HCT116 (cell line): ENCODE measurements at regions not wholly inside any gene's neighbourhood (a gene's known extent, or its start where the extent isn't known, plus 50 kb on each side); places are given as distances from the start of the nearest gene placed in this dataset.

Experiments used
- ATAC-seq: fragments of 200-7000 bp; cut with Tn5 transposase; 2 replicates; pipeline ENCODE4 v1.9.1; 2020; ENCODE audit warnings: mild to moderate bottlenecking, moderate library complexity
- BruUV-seq: library from RNA; stranded (reverse); fragments of 400-500 nt; replicated peaks from 2 replicates; lab custom pipeline; 2021; lab: Mats Ljungman, UMichigan
- CTCF ChIA-PET: fragments of 300-600 bp; sonication (Branson Sonifier 250); formaldehyde crosslinking; loops from one replicate; lab custom pipeline; 2021; ENCODE audit warnings: antibody characterized with exemption; lab: Charles Lee
- POLR2A ChIA-PET: fragments of 300-600, 350-600 bp; sonication (Branson Sonifier 250); formaldehyde crosslinking; loops from one replicate; lab custom pipeline; 2021; ENCODE audit warnings: antibody characterized with exemption; lab: Charles Lee
- RAD21 ChIA-PET, 2 experiments: fragments of 300-600 bp; sonication (Branson Sonifier 250); formaldehyde crosslinking; loops; one replicate each; lab custom pipeline; 2023; ENCODE audit warnings: low total read pairs in 2 of 2; ENCODE audit not compliant: uncharacterized antibody in 2 of 2, unreplicated experiment in 2 of 2, low non-redundant PET in 1 of 2; lab: Charles Lee
- DNase-seq: peaks from one replicate; pipeline ENCODE4 v3.0.0-alpha.2; 2010; ENCODE audit warnings: low read depth, low spot score
- H2AFZ ChIP-seq: fragments of 200-600 bp; shearing (Covaris generic), sonication (generic); 2 replicates; pipeline ENCODE4 v1.6.1; 2017; ENCODE audit warnings: low read depth, mixed run types, mixed read lengths, antibody characterized with exemption, low read length; ENCODE audit not compliant: poor library complexity, severe bottlenecking
- H3K27ac ChIP-seq: 2 replicates; pipeline ENCODE4 v1.5.1; 2012; ENCODE audit warnings: low read depth, low read length
- H3K27me3 ChIP-seq: fragments of 200-600 bp; sonication (generic); 2 replicates; pipeline ENCODE4 v1.6.1; 2016; ENCODE audit warnings: mixed run types, low read length, mixed read lengths; ENCODE audit not compliant: insufficient read depth
- H3K36me3 ChIP-seq, 2 experiments: fragments of 200-500 bp in 1 of 2; fragments of 200-600 bp in 1 of 2; sonication (Bioruptor generic) in 1 of 2; sonication (generic) in 1 of 2; 2 replicates each; pipeline versions ENCODE4 v1.5.1 to v1.6.1; 2014 to 2016; ENCODE audit warnings: low read length in 2 of 2, inconsistent platforms in 1 of 2, mixed read lengths in 1 of 2, mixed run types in 1 of 2; ENCODE audit not compliant: insufficient read depth in 2 of 2, control insufficient read depth in 1 of 2
- H3K4me1 ChIP-seq, 2 experiments: fragments of 200-600 bp in 1 of 2; sonication (generic) in 1 of 2; 2 replicates each; pipeline versions ENCODE4 v1.5.1 to v1.6.1; 2012 to 2017; ENCODE audit warnings: low read length in 2 of 2, inconsistent platforms in 1 of 2, mild to moderate bottlenecking in 1 of 2, mixed read lengths in 1 of 2, mixed run types in 1 of 2, moderate library complexity in 1 of 2; ENCODE audit not compliant: insufficient read depth in 2 of 2, control insufficient read depth in 1 of 2
- H3K4me2 ChIP-seq: fragments of 200-600 bp; sonication (generic); 2 replicates; pipeline ENCODE4 v1.6.1; 2017; ENCODE audit warnings: mixed run types, low read length, mixed read lengths
- H3K4me3 ChIP-seq, 2 experiments: fragments of 200-600 bp in 1 of 2; sonication (generic) in 1 of 2; replicated peaks in 1 of 2; 2 replicates each; pipeline ENCODE4 v1.5.1; 2011 to 2016; ENCODE audit warnings: low read length in 2 of 2, control low read depth in 1 of 2, low read depth in 1 of 2, mild to moderate bottlenecking in 1 of 2, mixed read lengths in 1 of 2, mixed run types in 1 of 2
- H3K79me2 ChIP-seq: fragments of 200-600 bp; sonication (generic); 2 replicates; pipeline ENCODE4 v1.6.1; 2017; ENCODE audit warnings: mild to moderate bottlenecking, mixed run types, low read length, moderate library complexity, mixed read lengths; ENCODE audit not compliant: insufficient read depth
- H3K9ac ChIP-seq: fragments of 200-600 bp; sonication (generic); 2 replicates; pipeline ENCODE4 v1.6.1; 2016; ENCODE audit warnings: low read length, mixed read lengths
- H3K9me2 ChIP-seq: fragments of 200-600 bp; sonication (generic), shearing (Covaris generic); 2 replicates; pipeline ENCODE4 v1.6.1; 2017; ENCODE audit warnings: mixed run types, mild to moderate bottlenecking, moderate library complexity; ENCODE audit not compliant: insufficient read depth
- H3K9me3 ChIP-seq, 2 experiments: fragments of 200-500 bp in 1 of 2; fragments of 200-600 bp in 1 of 2; sonication (Bioruptor generic) in 1 of 2; sonication (generic) in 1 of 2; 2 replicates each; pipeline ENCODE4 v1.6.1; 2014 to 2017; ENCODE audit warnings: low read length in 2 of 2, mixed read lengths in 2 of 2, inconsistent platforms in 1 of 2, low read depth in 1 of 2, mild to moderate bottlenecking in 1 of 2, mixed run types in 1 of 2, moderate library complexity in 1 of 2; ENCODE audit not compliant: control insufficient read depth in 1 of 2, insufficient read depth in 1 of 2
- H4K20me1 ChIP-seq: fragments of 200-600 bp; sonication (generic), shearing (Covaris generic); 2 replicates; pipeline ENCODE4 v1.6.1; 2017; ENCODE audit warnings: mixed run types, mild to moderate bottlenecking, moderate library complexity; ENCODE audit not compliant: insufficient read depth
- ATF3 ChIP-seq: IDR thresholded peaks from 2 replicates; pipeline ENCODE4 v1.6.1; 2012
- CBX3 ChIP-seq: IDR thresholded peaks from 2 replicates; pipeline ENCODE4 v1.6.1; 2012; ENCODE audit warnings: low read depth
- CTCF ChIP-seq, 3 experiments: fragments of 200-600 bp in 1 of 3; sonication (generic) in 1 of 3; IDR thresholded peaks in 2 of 3; conservative IDR thresholded peaks in 1 of 3; 2 replicates each; pipeline ENCODE4 v1.5.1; 2012 to 2017; ENCODE audit warnings: low read depth in 2 of 3, low read length in 2 of 3, antibody characterized with exemption in 1 of 3, borderline replicate concordance in 1 of 3, control low read depth in 1 of 3, mild to moderate bottlenecking in 1 of 3, mixed read lengths in 1 of 3, mixed run types in 1 of 3, moderate library complexity in 1 of 3; ENCODE audit not compliant: insufficient read depth in 1 of 3
- ELF1 ChIP-seq: IDR thresholded peaks from 2 replicates; pipeline ENCODE4 v1.6.1; 2012; ENCODE audit warnings: low read depth, borderline replicate concordance
- EZH2 ChIP-seq: fragments of 200-600 bp; sonication (generic); IDR thresholded peaks from 2 replicates; pipeline ENCODE4 v1.6.1; 2017; ENCODE audit warnings: antibody characterized with exemption, mixed run types
- FOSL1 ChIP-seq: IDR thresholded peaks from 2 replicates; pipeline ENCODE4 v1.6.1; 2012; ENCODE audit warnings: low read depth
- JUND ChIP-seq: IDR thresholded peaks from 2 replicates; pipeline ENCODE4 v1.6.1; 2012
- POLR2AphosphoS5 ChIP-seq: IDR thresholded peaks from 2 replicates; pipeline ENCODE4 v1.6.1; 2011; ENCODE audit warnings: mild to moderate bottlenecking, low read depth, low read length, moderate library complexity
- RAD21 ChIP-seq: IDR thresholded peaks from 2 replicates; pipeline ENCODE4 v1.6.1; 2012; ENCODE audit warnings: low read depth, mild to moderate bottlenecking
- SIN3A ChIP-seq: IDR thresholded peaks from 2 replicates; pipeline ENCODE4 v1.6.1; 2012; ENCODE audit warnings: low read depth
- SRF ChIP-seq: IDR thresholded peaks from 2 replicates; pipeline ENCODE4 v1.6.1; 2012; ENCODE audit warnings: low read depth
- TCF7L2 ChIP-seq: IDR thresholded peaks from 2 replicates; pipeline ENCODE4 v1.7.0; 2011; ENCODE audit warnings: borderline replicate concordance, inconsistent platforms; ENCODE audit not compliant: insufficient read depth, insufficient read length; ENCODE audit errors: extremely low read depth
- YY1 ChIP-seq: IDR thresholded peaks from 2 replicates; pipeline ENCODE4 v1.6.1; 2011; ENCODE audit warnings: low read length, low read depth, moderate library complexity, mild to moderate bottlenecking; ENCODE audit not compliant: insufficient replicate concordance; ENCODE audit errors: extremely low read depth
- ZBTB33 ChIP-seq: IDR thresholded peaks from 2 replicates; pipeline ENCODE4 v1.6.1; 2011; ENCODE audit warnings: mild to moderate bottlenecking, low read length, moderate library complexity; ENCODE audit not compliant: insufficient replicate concordance; ENCODE audit errors: extremely low read depth
- ZFX ChIP-seq: fragments of 450-650 bp; IDR thresholded peaks from 2 replicates; pipeline ENCODE4 v1.6.1; 2017
- ZNF274 ChIP-seq: fragments of 200-500 bp; sonication (Bioruptor generic); IDR thresholded peaks from 2 replicates; pipeline ENCODE4 v1.6.1; 2014; ENCODE audit warnings: mild to moderate bottlenecking, low read depth, low read length, inconsistent platforms
- intact Hi-C: fragments of 100-400 bp; cut with micrococcal nuclease; formaldehyde crosslinking; loops from 2 replicates; pipeline ENCODE4 v1.10.0; 2022

GRCh38 chrX:69050051-69050765 lies 115.0 kb downstream of the PJA1 start:
- RAD21 ChIA-PET = no interaction called here
- Histone ChIP-seq H3K4me2 (no peak overlapping the region), H3K79me2 (no peaks in the 10 kb centered on the region), H3K4me3 (no peak overlapping the region), H3K27me3 (no peaks in the 10 kb centered on the region), H3K9ac (no peak overlapping the region), H2AFZ (no peak overlapping the region), H4K20me1 (no peaks in the 10 kb centered on the region), H3K4me1 (no peaks in the 10 kb centered on the region), H3K36me3 (no peaks in the 10 kb centered on the region), H3K9me3 (no peaks in the 10 kb centered on the region), H3K9me2 (no peaks in the 10 kb centered on the region), H3K27ac (no peak overlapping the region)
- intact Hi-C loops = no loop called here
- no peak for DNase-seq
- CTCF ChIA-PET = no interaction called here
- ATAC-seq = no peak
- POLR2A ChIA-PET = no interaction called here
- TF ChIP-seq ZBTB33 (no peak), POLR2AphosphoS5 (no peak), CBX3 (no peak), CTCF (IDR thresholded peaks at IDR 0.05 in 2 of 3, conservative IDR thresholded peaks at IDR 0.05 in 1 of 3; ENCODE audit: borderline replicate concordance in 1 of 3, insufficient read depth in 1 of 3, low read depth in 2 of 3, low read length in 2 of 3) (no peak), RAD21 (no peak), EZH2 (no peak), YY1 (no peak), ATF3 (no peak), ZFX (no peak), FOSL1 (no peak), SIN3A (no peak), ZNF274 (no peak), JUND (no peak), TCF7L2 (no peak), SRF (no peak), ELF1 (no peak)
- BruUV-seq = no TSS peak
